GM12875 (cell line): ENCODE measurements at regions not wholly inside any gene's neighbourhood (a gene's known extent, or its start where the extent isn't known, plus 50 kb on each side); places are given as distances from the start of the nearest gene placed in this dataset.

Source experiments
- H3K4me3 ChIP-seq: one replicate; pipeline ENCODE4 v1.5.1; 2011; ENCODE audit warnings: low read depth, low read length, control low read depth
- TF ChIP-seq, protein P1 (sequence below): IDR thresholded peaks from 2 replicates; pipeline ENCODE4 v1.5.1; 2011; ENCODE audit warnings: low read depth, mild to moderate bottlenecking, control low read depth, inconsistent platforms, low read length, moderate library complexity, borderline replicate concordance; ENCODE audit not compliant: insufficient read depth

- TF ChIP-seq, protein P1, sequence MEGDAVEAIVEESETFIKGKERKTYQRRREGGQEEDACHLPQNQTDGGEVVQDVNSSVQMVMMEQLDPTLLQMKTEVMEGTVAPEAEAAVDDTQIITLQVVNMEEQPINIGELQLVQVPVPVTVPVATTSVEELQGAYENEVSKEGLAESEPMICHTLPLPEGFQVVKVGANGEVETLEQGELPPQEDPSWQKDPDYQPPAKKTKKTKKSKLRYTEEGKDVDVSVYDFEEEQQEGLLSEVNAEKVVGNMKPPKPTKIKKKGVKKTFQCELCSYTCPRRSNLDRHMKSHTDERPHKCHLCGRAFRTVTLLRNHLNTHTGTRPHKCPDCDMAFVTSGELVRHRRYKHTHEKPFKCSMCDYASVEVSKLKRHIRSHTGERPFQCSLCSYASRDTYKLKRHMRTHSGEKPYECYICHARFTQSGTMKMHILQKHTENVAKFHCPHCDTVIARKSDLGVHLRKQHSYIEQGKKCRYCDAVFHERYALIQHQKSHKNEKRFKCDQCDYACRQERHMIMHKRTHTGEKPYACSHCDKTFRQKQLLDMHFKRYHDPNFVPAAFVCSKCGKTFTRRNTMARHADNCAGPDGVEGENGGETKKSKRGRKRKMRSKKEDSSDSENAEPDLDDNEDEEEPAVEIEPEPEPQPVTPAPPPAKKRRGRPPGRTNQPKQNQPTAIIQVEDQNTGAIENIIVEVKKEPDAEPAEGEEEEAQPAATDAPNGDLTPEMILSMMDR = no peak
Measured at GRCh38 chr21:21715266-21715969, 717.2 kb downstream of the NCAM2 start.

DNA sequence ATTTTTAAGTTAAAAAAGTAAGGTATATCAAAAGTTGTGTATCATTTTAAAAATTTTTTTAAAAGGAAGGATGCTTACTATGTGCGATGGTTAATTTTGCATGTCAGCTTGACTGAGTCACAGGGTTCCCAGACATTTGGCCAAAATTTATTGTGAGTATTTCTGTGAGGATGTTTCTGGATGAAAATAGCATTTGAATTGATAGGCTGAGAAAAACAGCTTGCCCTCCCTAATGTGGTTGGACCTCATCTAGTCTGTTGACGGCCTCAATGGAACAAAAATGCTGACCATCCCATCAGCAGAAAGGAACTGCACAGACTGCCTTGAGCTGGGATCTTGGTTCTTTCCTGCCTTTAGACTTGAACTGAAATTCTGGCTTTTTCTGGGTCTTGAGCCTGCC lies 724.5 kb downstream of the NCAM2 start:
- H3K4me3 ChIP-seq = no peak overlapping the region
- TF ChIP-seq, protein P1 = no peak

More at GRCh38 chr21:21715266-21715969, 717.2 kb downstream of the NCAM2 start:
- H3K4me3 ChIP-seq = no peak overlapping the region

DNA sequence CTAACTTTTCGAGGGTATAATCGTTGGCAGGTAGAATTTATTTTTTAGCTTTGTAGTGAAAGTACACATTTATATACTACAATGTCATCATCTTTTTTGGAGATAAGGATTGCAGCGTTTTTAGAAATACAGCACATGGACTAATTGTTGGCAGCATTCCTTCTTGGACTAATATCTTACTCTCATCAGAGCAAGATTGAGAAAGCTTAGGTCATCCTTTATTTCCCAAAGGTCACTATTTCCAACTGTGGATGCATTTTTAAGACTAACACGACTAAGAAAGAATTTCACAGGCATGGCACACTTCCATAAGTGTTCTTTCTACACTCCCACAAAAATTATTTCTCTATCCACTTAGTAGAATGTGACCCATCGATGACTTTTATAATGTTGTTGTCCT lies 732.3 kb downstream of the NCAM2 start:
- no peak overlapping the region for H3K4me3 ChIP-seq
- TF ChIP-seq, protein P1 = no peak

- H3K4me3 ChIP-seq = no peak overlapping the region
- TF ChIP-seq, protein P1 = no peak
Measured at GRCh38 chr21:21731626-21732025, 733.4 kb downstream of the NCAM2 start.

DNA sequence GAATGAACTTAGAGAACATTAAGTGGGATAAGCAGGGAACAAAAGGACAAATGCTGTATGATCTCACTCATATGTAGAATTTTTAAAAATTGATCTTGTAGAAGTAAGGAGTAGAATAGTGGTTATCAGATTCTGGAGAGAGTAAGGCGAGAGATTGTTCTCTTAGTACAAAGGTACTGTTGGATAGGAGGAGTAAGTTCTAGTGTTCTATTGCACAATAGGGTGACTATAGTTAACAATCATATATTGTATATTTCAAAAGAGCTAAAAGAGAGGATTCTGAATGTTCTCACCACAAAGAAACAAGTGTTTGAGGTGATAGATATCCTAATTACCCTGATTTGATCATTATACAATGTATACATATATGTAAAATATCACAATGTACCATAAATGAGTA lies 735.9 kb downstream of the NCAM2 start:
- TF ChIP-seq, protein P1 = no peak

GRCh38 chr21:21737186-21737585 lies 739.0 kb downstream of the NCAM2 start:
- no peak overlapping the region for H3K4me3 ChIP-seq
- TF ChIP-seq, protein P1 = no peak

More for the DNA sequence above, 735.9 kb downstream of the NCAM2 start:
- H3K4me3 ChIP-seq = no peak overlapping the region

DNA sequence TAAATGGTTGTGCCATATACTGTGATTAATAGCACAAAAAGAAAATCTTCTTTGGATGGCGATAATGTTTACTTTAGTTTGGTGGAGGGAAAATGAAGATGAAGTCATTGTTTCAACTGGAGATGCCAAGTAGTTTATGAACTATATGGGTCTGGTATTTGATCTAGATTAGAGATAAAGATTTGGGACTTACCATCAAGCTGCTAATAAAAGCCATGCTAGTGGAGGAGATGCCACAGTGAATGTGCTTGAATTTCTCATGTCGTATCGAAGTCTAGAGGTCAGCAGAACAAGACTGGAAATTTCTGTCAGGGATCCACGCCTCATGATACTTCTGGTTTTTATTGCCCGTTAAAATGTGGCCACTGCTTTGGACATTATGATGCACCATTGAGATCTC lies 742.0 kb downstream of the NCAM2 start:
- TF ChIP-seq, protein P1 = no peak
- no peak overlapping the region for H3K4me3 ChIP-seq
